ENCODE measurements at regions not wholly inside any gene's neighbourhood (a gene's known extent, or its start where the extent isn't known, plus 50 kb on each side); places are given as distances from the start of the nearest gene placed in this dataset.
A peak's percentile ranks its signal among the peaks of the same experiment; 100 is the strongest.

GRCh38 chr2:160683206-160683605 is 189.6 kb upstream of the RBMS1 start:
- no peak for DNase-seq

- DNase-seq = no peak
Measured at GRCh38 chr2:160687629-160688028, 194.0 kb upstream of the RBMS1 start.

GRCh38 chr2:160689441-160689840 is 195.8 kb upstream of the RBMS1 start:
- DNase-seq = no peak

- DNase-seq = no peak
Measured at GRCh38 chr2:160694221-160694620, 200.6 kb upstream of the RBMS1 start.

- DNase-seq = no peak
Measured at GRCh38 chr2:160694631-160695030, 201.0 kb upstream of the RBMS1 start.

GRCh38 chr2:160695402-160696086 is 201.9 kb upstream of the RBMS1 start:
- no peak for DNase-seq

- no peak for DNase-seq
Measured at GRCh38 chr2:160696087-160696452, 202.5 kb upstream of the RBMS1 start.

GRCh38 chr2:160697817-160698216 is 204.2 kb upstream of the RBMS1 start:
- DNase-seq = no peak

- DNase-seq = no peak
Measured at GRCh38 chr2:160700021-160700814, 206.6 kb upstream of the RBMS1 start.

GRCh38 chr2:160701822-160702221 is 208.2 kb upstream of the RBMS1 start:
- DNase-seq = no peak

GRCh38 chr2:160702754-160703153 is 209.1 kb upstream of the RBMS1 start:
- no peak for DNase-seq

GRCh38 chr2:160703648-160704585 is 210.3 kb upstream of the RBMS1 start:
- DNase-seq = peak; percentile 91

GRCh38 chr2:160715428-160715827 is 221.8 kb upstream of the RBMS1 start:
- peak; percentile 11 for DNase-seq

GRCh38 chr2:160719116-160719515 is 225.5 kb upstream of the RBMS1 start:
- DNase-seq = no peak

- no peak for DNase-seq
Measured at GRCh38 chr2:160720098-160720497, 226.5 kb upstream of the RBMS1 start.

- no peak for DNase-seq
Measured at GRCh38 chr2:160721089-160722040, 227.8 kb upstream of the RBMS1 start.

GRCh38 chr2:160726046-160726445 is 232.4 kb upstream of the RBMS1 start:
- no peak for DNase-seq

- DNase-seq = no peak
Measured at GRCh38 chr2:160730296-160730995, 236.8 kb upstream of the RBMS1 start.

- DNase-seq = no peak
Measured at GRCh38 chr2:160731415-160731814, 237.8 kb upstream of the RBMS1 start.

GRCh38 chr2:160731856-160732255 is 238.2 kb upstream of the RBMS1 start:
- DNase-seq = no peak

GRCh38 chr2:160735696-160736095 is 242.1 kb upstream of the RBMS1 start:
- no peak for DNase-seq

All from RPMI8226 (cell line).